Activated CD4-positive, alpha-beta T cell treated with anti-CD3 and anti-CD28 coated beads, Interleukin-2, amount 10 ng/mL, durations not matched to agents 7 days and 5 days (primary cell): ENCODE measurements at regions not wholly inside any gene's neighbourhood (a gene's known extent, or its start where the extent isn't known, plus 50 kb on each side); places are given as distances from the start of the nearest gene placed in this dataset.

Source experiments
- CTCF ChIA-PET: fragments of 350-600 bp; sonication (Branson Sonifier 250); formaldehyde crosslinking; loops from one replicate; lab custom pipeline; 2021; ENCODE audit warnings: antibody characterized with exemption; lab: Charles Lee
- POLR2A ChIA-PET: fragments of 350-600 bp; sonication (Branson Sonifier 250); formaldehyde crosslinking; loops from one replicate; lab custom pipeline; 2021; ENCODE audit warnings: antibody characterized with exemption; lab: Charles Lee
- DNase-seq: peaks from one replicate; pipeline ENCODE4 v3.0.0-alpha.2; 2020
- H3K27ac Mint-ChIP-seq: one replicate; pipeline ENCODE4 v1.8.0; 2021; ENCODE audit warnings: mild to moderate bottlenecking, moderate library complexity, mixed read lengths
- H3K27me3 Mint-ChIP-seq: one replicate; pipeline ENCODE4 v1.8.0; 2021; ENCODE audit warnings: mixed read lengths
- H3K36me3 Mint-ChIP-seq: one replicate; pipeline ENCODE4 v1.8.0; 2021; ENCODE audit warnings: low read depth, mixed read lengths
- H3K4me1 Mint-ChIP-seq: one replicate; pipeline ENCODE4 v1.8.0; 2021; ENCODE audit warnings: mixed read lengths
- H3K4me3 Mint-ChIP-seq: one replicate; pipeline ENCODE4 v1.8.0; 2021; ENCODE audit warnings: mild to moderate bottlenecking, moderate library complexity, mixed read lengths
- H3K9me3 Mint-ChIP-seq: one replicate; pipeline ENCODE4 v1.8.0; 2021; ENCODE audit warnings: mixed read lengths

DNA sequence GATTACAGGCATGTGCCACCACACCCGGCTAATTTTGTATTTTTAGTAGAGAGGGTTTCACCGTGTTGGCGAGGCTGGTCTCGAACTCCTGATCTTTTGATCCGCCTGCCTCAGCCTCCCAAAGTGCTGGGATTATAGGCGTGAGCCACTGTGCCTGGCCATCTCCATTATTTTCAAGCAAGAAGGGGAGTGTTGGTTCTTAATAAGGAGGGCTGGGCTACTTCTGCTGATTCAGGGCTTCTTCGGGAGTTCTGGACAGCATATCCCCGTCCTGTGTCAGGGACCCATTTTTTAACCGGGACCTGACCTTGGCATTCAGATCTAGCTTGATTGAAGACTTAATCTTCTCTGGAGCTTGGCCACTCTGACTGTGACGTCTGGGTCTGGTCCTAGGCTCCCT is 74.1 kb upstream of the SYN2 start:
- Mint-ChIP-seq H3K27ac (no peak overlapping the region), H3K9me3 (no peaks in the 10 kb centered on the region), H3K4me1 (no peaks in the 10 kb centered on the region), H3K27me3 (peaks cover 4% of the 10 kb centered on the region), H3K4me3 (no peak overlapping the region), H3K36me3 (no peaks in the 10 kb centered on the region)
- ChIA-PET CTCF (no interaction called here), POLR2A (no interaction called here)
- no peak for DNase-seq

DNA sequence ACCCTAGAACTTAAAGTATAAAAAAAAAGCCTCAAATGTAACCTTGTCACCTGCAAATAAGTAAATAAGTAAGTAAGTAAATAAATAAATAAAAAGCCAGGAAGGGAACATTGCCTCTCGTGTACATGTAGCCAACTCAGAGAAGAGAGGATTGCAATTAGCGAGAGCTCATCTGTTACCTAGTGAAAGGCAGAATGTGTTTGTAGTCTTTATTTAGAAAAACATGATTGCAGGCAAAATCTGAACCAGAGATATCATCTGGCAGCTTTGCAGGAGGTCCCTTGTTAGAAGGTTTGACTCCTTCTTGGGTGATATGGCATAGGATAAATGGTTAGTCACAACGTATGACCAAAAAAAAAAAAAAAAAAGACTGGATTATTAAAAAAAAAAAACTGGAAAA is 71.6 kb upstream of the SYN2 start:
- no peaks in the 10 kb centered on the region for H3K4me1 Mint-ChIP-seq
- H3K27ac Mint-ChIP-seq, result no peak overlapping the region
- peaks cover 2% of the 10 kb centered on the region for H3K27me3 Mint-ChIP-seq

DNA sequence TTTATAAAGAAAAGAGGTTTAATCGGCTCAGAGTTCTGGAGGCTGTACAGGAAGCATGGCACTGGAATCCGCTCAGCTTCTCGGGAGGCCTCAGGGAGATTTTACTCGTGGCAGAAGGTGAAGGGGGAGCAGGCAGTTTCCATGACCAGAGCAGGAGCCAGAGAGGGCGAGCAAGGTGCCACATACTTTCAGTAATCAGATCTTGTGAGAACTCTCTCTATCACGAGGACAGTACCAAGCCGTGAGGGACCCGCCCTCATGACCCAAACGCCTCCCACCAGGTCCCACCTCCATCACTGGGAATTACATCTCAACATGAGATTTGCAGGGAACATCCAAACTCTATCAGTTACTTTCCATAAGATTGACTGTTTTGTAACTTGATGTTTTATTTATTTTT is 70.7 kb upstream of the SYN2 start:
- H3K27ac Mint-ChIP-seq, result no peak overlapping the region
- H3K36me3 Mint-ChIP-seq, result no peaks in the 10 kb centered on the region
- no peak for DNase-seq
- peaks cover 2% of the 10 kb centered on the region for H3K27me3 Mint-ChIP-seq
- no peak overlapping the region for H3K4me3 Mint-ChIP-seq
- H3K4me1 Mint-ChIP-seq, result no peaks in the 10 kb centered on the region
- POLR2A ChIA-PET, result no interaction called here
- CTCF ChIA-PET, result no interaction called here
- no peaks in the 10 kb centered on the region for H3K9me3 Mint-ChIP-seq

More for the DNA sequence above, 71.6 kb upstream of the SYN2 start:
- Mint-ChIP-seq H3K4me3 (no peak overlapping the region), H3K9me3 (no peaks in the 10 kb centered on the region), H3K36me3 (no peaks in the 10 kb centered on the region)
- ChIA-PET POLR2A (no interaction called here), CTCF (no interaction called here)
- DNase-seq, result no peak

DNA sequence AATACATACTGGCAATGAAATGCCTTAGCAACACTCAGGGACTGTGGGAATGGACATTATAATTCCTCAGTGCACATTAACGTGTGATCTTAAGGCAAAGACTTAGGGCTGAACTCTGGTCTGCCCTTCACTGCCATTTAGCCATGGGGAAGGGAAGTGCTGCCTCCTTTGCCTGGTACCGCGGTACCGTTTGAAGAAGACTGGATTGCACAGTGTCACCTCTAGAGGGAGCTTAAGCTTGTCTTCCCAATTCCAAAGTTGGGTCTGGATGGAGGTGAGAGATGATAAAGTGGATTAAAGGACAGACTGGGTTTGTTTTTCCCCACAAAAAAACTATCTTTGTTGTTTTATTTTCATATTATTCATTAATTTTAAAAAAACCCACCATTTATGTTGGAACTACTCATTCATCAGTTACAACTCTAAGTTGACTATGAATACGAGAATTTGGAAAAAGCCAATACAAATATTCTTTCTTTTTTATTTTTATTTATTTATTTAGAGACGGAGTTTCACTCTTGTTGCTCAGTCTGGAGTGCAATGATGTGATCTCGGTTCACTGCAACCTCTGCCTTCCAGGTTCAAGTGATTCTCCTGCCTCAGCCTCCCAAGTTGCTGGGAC is 60.0 kb upstream of the SYN2 start:
- no peak overlapping the region for H3K4me3 Mint-ChIP-seq
- H3K36me3 Mint-ChIP-seq, result no peaks in the 10 kb centered on the region
- no peak for DNase-seq
- no peaks in the 10 kb centered on the region for H3K4me1 Mint-ChIP-seq
- CTCF ChIA-PET, result interaction anchor here (1.4 kb wide), 1 partner anchor 12 kb away, joined by 4 read pairs; no protein-coding TSS in a partner anchor
- peaks cover 6% of the 10 kb centered on the region for H3K9me3 Mint-ChIP-seq
- POLR2A ChIA-PET, result no interaction called here
- H3K27me3 Mint-ChIP-seq, result no peaks in the 10 kb centered on the region
- no peak overlapping the region for H3K27ac Mint-ChIP-seq

DNA sequence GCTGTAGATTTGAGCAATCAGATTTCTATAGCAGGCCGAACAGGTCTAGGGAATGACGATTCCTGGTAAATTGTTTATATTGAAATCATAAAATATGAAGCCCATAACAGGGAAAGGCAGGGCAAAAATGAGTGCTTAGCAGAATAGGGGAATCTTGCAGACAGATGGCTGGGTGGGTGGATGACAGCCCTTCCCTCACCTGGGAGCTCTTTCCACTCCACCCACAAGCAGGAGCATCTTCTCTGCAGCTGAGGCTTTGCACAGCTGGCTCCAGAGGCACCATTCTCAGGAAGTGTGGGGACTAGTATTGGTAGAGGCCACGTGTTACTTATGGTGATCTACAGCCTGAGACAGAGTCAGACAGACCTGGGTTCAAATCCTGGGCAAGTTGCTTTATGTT is 55.9 kb upstream of the SYN2 start:
- ChIA-PET CTCF (interaction anchor here (0.6 kb wide), 2 partner anchors 531 to 1146 kb away, joined by 3 read pairs; no protein-coding TSS in a partner anchor), POLR2A (no interaction called here)
- H3K27me3 Mint-ChIP-seq, result no peaks in the 10 kb centered on the region
- no peak for DNase-seq
- no peaks in the 10 kb centered on the region for H3K4me1 Mint-ChIP-seq
- no peak overlapping the region for H3K27ac Mint-ChIP-seq
- H3K36me3 Mint-ChIP-seq, result no peaks in the 10 kb centered on the region
- H3K4me3 Mint-ChIP-seq, result no peak overlapping the region
- H3K9me3 Mint-ChIP-seq, result peaks cover 6% of the 10 kb centered on the region

DNA sequence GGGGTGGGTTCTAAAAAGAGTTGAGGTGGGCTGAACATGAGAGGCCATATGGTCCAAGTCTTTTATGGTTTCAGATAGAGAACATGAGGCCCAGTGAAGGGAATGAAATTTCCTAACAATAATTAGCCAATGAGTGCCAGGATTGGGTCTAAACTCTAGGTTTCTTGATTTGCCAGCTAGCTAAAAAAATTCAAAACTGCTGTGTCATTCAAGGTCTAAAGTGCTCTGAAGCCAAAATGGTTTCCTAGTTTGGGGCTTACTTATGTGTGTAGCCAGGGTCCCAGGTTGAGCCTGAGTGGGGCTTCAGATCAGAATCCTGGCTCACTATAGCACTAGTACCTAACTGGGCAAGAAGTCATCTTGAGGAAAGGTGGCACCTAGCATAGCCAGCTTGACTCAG is 55.3 kb upstream of the SYN2 start:
- H3K27ac Mint-ChIP-seq, result no peak overlapping the region
- H3K27me3 Mint-ChIP-seq, result no peaks in the 10 kb centered on the region
- ChIA-PET POLR2A (no interaction called here), CTCF (interaction anchor here (0.6 kb wide), 1 partner anchor 531 kb away, joined by 3 read pairs; no protein-coding TSS in a partner anchor)
- no peaks in the 10 kb centered on the region for H3K4me1 Mint-ChIP-seq
- H3K36me3 Mint-ChIP-seq, result no peaks in the 10 kb centered on the region
- DNase-seq, result no peak
- H3K9me3 Mint-ChIP-seq, result peaks cover 4% of the 10 kb centered on the region
- H3K4me3 Mint-ChIP-seq, result no peak overlapping the region

DNA sequence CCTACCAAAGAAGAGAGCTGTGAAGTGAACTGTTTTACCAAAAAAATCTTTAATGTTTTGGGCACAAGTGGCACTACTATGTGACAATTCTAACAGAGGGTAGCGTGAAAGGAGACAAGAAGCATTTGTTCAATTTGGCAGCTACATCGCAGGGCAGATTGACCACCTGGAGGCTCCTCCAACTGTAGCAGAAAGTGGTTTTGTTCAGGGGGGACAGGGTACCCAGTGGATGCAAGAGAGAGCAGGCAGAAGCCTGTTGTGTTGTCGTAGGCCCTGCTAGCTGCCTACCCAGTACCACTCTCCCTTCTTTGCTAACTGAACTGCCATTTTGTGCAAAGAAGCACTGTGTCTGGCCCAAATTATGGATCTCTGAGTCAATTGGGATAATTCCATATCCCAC is 54.8 kb upstream of the SYN2 start:
- Mint-ChIP-seq H3K4me3 (no peak overlapping the region), H3K4me1 (no peaks in the 10 kb centered on the region), H3K9me3 (peaks cover 2% of the 10 kb centered on the region), H3K27me3 (no peaks in the 10 kb centered on the region), H3K36me3 (no peaks in the 10 kb centered on the region), H3K27ac (no peak overlapping the region)
- DNase-seq, result no peak
- POLR2A ChIA-PET, result no interaction called here
- CTCF ChIA-PET, result no interaction called here

DNA sequence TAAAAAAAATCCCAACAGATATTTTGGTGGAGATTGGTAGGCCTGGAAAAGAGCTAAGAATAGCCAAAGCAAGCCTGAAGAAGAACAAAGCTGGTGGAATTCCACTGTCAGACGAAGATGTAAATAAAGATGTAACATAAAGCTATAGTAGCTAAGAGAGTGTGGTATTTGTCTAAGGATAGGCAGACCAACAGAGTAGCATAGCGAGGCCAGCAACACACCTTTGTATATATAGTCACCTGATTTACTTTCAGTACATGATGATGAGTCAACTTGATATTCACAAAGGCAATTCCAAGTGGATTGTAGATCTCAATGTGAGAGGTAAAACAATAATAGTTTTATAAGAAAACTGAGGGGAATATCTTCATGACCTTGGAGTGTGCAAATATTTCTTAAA is 53.6 kb upstream of the SYN2 start:
- no peaks in the 10 kb centered on the region for H3K27me3 Mint-ChIP-seq
- H3K9me3 Mint-ChIP-seq, result no peaks in the 10 kb centered on the region
- no peak overlapping the region for H3K4me3 Mint-ChIP-seq
- no peak for DNase-seq
- POLR2A ChIA-PET, result no interaction called here
- H3K27ac Mint-ChIP-seq, result no peak overlapping the region
- CTCF ChIA-PET, result no interaction called here
- H3K36me3 Mint-ChIP-seq, result no peaks in the 10 kb centered on the region
- no peaks in the 10 kb centered on the region for H3K4me1 Mint-ChIP-seq

DNA sequence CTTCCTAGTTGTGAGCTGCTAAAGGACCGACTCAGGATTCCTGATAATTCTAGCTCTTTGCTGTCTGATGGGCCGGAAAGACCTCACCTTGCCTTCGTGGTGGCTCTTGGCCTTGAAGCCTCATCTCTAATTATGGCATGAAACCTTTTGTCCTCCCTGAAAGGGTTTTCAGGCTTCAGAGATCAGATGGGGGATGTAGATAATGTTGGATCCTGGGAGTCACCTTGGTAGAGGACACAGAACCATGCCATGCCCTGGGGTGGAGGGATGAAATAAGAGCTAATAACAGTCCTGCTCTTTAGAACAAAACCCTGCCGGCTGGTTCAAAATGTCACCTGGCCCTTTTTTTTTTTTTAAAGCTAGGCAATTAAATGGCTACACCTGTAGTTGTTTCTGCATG is 50.8 kb upstream of the SYN2 start:
- H3K4me1 Mint-ChIP-seq, result no peaks in the 10 kb centered on the region

DNA sequence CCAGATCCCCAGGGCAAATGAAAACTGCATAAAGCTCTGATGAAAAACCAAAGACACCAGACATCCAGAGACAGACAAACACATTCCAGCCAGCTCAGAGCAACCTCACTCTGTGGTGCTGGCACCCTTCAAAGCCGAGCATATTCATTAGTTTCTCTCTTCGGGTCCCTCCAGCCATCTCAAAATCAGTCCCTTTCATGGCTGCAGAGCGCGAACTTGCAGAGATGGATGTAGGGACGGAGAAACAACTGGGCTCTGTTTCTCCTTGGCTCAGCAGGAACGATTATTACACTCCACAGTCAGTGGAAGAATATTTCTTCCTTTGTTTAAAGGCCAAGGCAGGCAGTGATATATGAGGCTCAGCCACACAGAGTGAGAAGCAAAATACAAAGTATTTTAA is 50.4 kb upstream of the SYN2 start:
- Mint-ChIP-seq H3K36me3 (no peaks in the 10 kb centered on the region), H3K27ac (no peak overlapping the region), H3K4me1 (no peaks in the 10 kb centered on the region), H3K9me3 (no peaks in the 10 kb centered on the region), H3K27me3 (no peaks in the 10 kb centered on the region), H3K4me3 (no peak overlapping the region)
- ChIA-PET CTCF (no interaction called here), POLR2A (no interaction called here)
- no peak for DNase-seq

More for the DNA sequence above, 50.8 kb upstream of the SYN2 start:
- DNase-seq, result no peak
- Mint-ChIP-seq H3K27me3 (no peaks in the 10 kb centered on the region), H3K4me3 (no peak overlapping the region), H3K27ac (no peak overlapping the region), H3K36me3 (no peaks in the 10 kb centered on the region), H3K9me3 (no peaks in the 10 kb centered on the region)
- ChIA-PET CTCF (no interaction called here), POLR2A (no interaction called here)

DNA sequence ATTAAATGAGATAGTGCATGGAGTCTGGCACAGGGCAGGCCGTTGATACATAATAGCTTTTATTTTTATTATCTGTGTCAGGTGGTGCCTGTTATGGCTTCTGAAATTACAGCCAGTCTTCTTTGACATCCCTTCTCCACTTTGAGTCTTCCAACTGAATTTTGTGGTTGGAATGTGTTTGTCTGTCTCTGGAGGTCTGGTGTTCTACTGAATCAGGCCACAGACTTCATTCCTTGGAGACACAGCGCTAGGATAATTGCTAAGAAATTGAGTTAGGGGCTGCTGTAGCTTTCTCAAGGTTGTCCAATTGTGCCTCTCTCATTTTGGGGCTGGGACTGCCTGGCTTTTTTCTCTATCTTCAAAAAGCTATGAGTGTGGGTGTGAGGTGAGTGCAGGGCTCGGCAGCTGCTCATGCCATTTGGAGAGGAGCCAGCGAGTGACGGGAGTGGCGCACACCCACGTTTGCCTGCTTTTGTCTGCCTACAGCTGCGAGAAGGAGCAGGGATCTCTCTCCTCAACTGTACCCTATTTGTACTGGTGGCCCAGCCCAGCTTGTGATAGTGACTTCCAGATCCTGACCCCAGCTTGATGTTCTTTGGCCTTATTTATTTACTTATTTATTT is 49.8 kb upstream of the SYN2 start:
- no peak overlapping the region for H3K27ac Mint-ChIP-seq

More for the DNA sequence above, 49.8 kb upstream of the SYN2 start:
- ChIA-PET CTCF (no interaction called here), POLR2A (no interaction called here)
- Mint-ChIP-seq H3K27me3 (no peaks in the 10 kb centered on the region), H3K9me3 (no peaks in the 10 kb centered on the region), H3K4me3 (no peak overlapping the region), H3K36me3 (no peaks in the 10 kb centered on the region), H3K4me1 (no peaks in the 10 kb centered on the region)
- no peak for DNase-seq
